Activated CD8-positive, alpha-beta T cell treated with anti-CD3 and anti-CD28 coated beads for 36 hours (primary cell): ENCODE measurements at regions not wholly inside any gene's neighbourhood (a gene's known extent, or its start where the extent isn't known, plus 50 kb on each side); places are given as distances from the start of the nearest gene placed in this dataset.

Experiments
- ATAC-seq: fragments of 200-7000 bp; cut with Tn5 transposase; one replicate; pipeline ENCODE4 v1.10.0; 2021; ENCODE audit warnings: mild to moderate bottlenecking, moderate library complexity
- CTCF ChIA-PET: fragments of 350-600 bp; sonication (Branson Sonifier 250); formaldehyde crosslinking; loops from one replicate; lab custom pipeline; 2021; ENCODE audit warnings: antibody characterized with exemption; lab: Charles Lee
- POLR2A ChIA-PET: fragments of 350-600 bp; sonication (Branson Sonifier 250); formaldehyde crosslinking; loops from one replicate; lab custom pipeline; 2021; ENCODE audit warnings: antibody characterized with exemption; lab: Charles Lee
- DNase-seq: peaks from one replicate; pipeline ENCODE4 v3.0.0-alpha.2; 2020
- H3K27ac Mint-ChIP-seq: one replicate; pipeline ENCODE4 v1.8.0; 2021; ENCODE audit warnings: mild to moderate bottlenecking, mixed read lengths
- H3K27me3 Mint-ChIP-seq: one replicate; pipeline ENCODE4 v1.8.0; 2021; ENCODE audit warnings: mixed read lengths
- H3K36me3 Mint-ChIP-seq: one replicate; pipeline ENCODE4 v1.8.0; 2021; ENCODE audit warnings: low read depth, mixed read lengths
- H3K4me1 Mint-ChIP-seq: one replicate; pipeline ENCODE4 v1.8.0; 2021; ENCODE audit warnings: low read depth, mixed read lengths
- H3K4me3 Mint-ChIP-seq: one replicate; pipeline ENCODE4 v1.8.0; 2021; ENCODE audit warnings: mild to moderate bottlenecking, moderate library complexity, mixed read lengths
- H3K9me3 Mint-ChIP-seq: one replicate; pipeline ENCODE4 v1.8.0; 2021; ENCODE audit warnings: mixed read lengths
- intact Hi-C: fragments of 100-400 bp; cut with micrococcal nuclease; formaldehyde crosslinking; loops from one replicate; pipeline ENCODE4 v1.10.0; 2022
- TF ChIP-seq, protein P1 (sequence below): fragments of 200-600 bp; IDR thresholded peaks from one replicate; pipeline ENCODE4 v1.8.0; 2022; ENCODE audit warnings: antibody characterized with exemption, mild to moderate bottlenecking

DNA sequence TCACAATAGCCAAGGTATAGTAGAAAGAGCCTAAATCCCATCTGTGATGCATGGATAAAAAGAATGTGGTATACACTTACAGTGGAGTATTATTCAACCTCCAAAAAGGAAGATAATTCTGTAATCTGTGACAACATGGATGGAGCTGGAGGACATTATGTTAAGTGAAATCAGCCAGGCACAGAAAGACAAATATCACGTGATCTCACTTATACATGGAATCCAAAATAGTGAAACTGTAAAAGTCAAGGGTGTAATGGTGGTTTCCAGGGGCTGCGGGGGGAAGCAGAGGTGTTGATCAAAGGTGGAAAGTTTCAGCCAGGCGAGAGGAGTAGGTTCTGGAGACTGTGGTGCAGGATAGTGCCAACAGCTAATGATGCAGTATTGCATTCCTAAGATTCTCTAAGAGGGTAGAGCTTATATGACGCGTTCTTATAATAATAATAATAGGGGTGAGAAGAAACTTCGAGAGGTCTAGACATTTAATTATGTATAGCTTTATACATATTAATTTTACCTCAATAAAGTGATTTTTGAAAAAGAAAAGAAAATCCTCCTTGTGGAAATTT lies 246.1 kb downstream of the FOXA2 start:
- no peaks in the 10 kb centered on the region for H3K36me3 Mint-ChIP-seq
- ChIA-PET POLR2A (no interaction called here), CTCF (interaction anchor here (1.0 to 3.7 kb wide), 9 partner anchors 10 to 1002 kb away, joined by 3 to 40 read pairs (median 9); no protein-coding TSS in a partner anchor)
- DNase-seq (no peak), ATAC-seq (no peak)
- no peak overlapping the region for H3K27ac Mint-ChIP-seq
- no peaks in the 10 kb centered on the region for H3K9me3 Mint-ChIP-seq
- no peak overlapping the region for H3K4me3 Mint-ChIP-seq
- TF ChIP-seq, protein P1, sequence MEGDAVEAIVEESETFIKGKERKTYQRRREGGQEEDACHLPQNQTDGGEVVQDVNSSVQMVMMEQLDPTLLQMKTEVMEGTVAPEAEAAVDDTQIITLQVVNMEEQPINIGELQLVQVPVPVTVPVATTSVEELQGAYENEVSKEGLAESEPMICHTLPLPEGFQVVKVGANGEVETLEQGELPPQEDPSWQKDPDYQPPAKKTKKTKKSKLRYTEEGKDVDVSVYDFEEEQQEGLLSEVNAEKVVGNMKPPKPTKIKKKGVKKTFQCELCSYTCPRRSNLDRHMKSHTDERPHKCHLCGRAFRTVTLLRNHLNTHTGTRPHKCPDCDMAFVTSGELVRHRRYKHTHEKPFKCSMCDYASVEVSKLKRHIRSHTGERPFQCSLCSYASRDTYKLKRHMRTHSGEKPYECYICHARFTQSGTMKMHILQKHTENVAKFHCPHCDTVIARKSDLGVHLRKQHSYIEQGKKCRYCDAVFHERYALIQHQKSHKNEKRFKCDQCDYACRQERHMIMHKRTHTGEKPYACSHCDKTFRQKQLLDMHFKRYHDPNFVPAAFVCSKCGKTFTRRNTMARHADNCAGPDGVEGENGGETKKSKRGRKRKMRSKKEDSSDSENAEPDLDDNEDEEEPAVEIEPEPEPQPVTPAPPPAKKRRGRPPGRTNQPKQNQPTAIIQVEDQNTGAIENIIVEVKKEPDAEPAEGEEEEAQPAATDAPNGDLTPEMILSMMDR: no peak
- H3K4me1 Mint-ChIP-seq: no peaks in the 10 kb centered on the region
- peaks cover 6% of the 10 kb centered on the region for H3K27me3 Mint-ChIP-seq
- intact Hi-C loops: loop anchor here (5.0 kb wide), 1 partner anchor 344 kb away; no protein-coding TSS in a partner anchor

DNA sequence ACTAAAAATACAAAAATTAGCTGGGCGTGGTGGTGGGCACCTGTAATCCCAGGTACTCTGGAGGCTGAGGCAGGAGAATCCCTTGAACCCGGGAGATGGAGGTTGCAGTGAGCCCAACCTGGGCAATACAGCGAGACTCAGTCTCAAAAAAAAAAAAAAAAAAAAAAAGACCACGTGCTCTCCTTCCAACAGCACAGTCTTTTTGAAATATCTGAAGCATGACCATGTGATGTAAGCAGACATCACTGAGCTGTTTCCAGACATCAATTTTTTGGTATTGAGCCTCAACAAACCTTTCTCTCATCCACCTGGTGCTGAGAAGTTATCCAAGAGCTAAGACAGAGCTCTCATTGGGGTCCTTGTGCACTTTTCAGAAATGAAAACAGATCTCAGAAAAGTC lies 249.2 kb downstream of the FOXA2 start:
- POLR2A ChIA-PET: interaction anchor here (0.6 kb wide), 1 partner anchor 591 kb away, joined by 3 read pairs; no protein-coding TSS in a partner anchor
- TF ChIP-seq, protein P1: no peak
- no peaks in the 10 kb centered on the region for H3K4me1 Mint-ChIP-seq
- CTCF ChIA-PET: interaction anchor here (1.0 to 2.3 kb wide), 4 partner anchors 46 to 349 kb away, joined by 3 to 7 read pairs (median 4); no protein-coding TSS in a partner anchor
- no peak overlapping the region for H3K27ac Mint-ChIP-seq
- ATAC-seq: no peak
- no peaks in the 10 kb centered on the region for H3K9me3 Mint-ChIP-seq
- no peak overlapping the region for H3K4me3 Mint-ChIP-seq
- H3K36me3 Mint-ChIP-seq: no peaks in the 10 kb centered on the region
- intact Hi-C loops: loop anchor here (5.0 kb wide), 1 partner anchor 347 kb away; no protein-coding TSS in a partner anchor
- no peak for DNase-seq
- H3K27me3 Mint-ChIP-seq: peaks cover 6% of the 10 kb centered on the region

DNA sequence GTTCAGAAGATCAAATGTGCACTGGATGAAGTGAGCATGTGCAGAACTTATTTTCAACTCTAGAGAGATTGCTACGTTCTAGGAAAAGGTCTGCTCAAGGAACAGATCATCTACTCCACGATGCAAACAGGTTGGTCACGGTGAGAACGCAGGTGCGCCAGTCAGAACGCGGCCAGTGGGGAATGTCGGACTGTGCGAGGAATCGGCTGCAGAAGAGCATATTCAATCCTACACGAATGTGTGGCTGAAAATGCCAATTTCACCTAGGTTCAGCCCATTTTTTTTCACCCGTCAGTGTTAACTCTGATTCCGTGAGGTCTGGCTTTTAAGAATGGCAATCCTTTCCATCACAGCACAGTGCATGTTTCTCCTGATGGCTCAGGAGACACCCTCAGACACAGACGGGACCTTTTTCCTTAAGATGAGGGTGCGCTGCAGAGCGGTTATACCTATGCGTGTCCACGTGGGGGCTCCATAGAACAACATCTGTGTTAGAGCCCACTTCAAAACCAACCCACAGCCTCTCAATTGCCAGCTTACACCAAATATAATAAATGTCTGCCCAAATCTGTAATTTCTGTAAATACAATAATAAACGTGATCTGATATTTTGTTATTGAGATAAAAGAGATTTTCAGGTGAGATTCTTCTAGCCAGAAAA lies 250.4 kb downstream of the FOXA2 start:
- no peak overlapping the region for H3K27ac Mint-ChIP-seq
- H3K4me1 Mint-ChIP-seq: no peaks in the 10 kb centered on the region
- no peak overlapping the region for H3K4me3 Mint-ChIP-seq
- peak; percentile 51 for DNase-seq
- no peaks in the 10 kb centered on the region for H3K36me3 Mint-ChIP-seq
- no peaks in the 10 kb centered on the region for H3K9me3 Mint-ChIP-seq
- POLR2A ChIA-PET: no interaction called here
- CTCF ChIA-PET: interaction anchor here (0.9 to 2.3 kb wide), 6 partner anchors 47 to 350 kb away, joined by 3 to 7 read pairs (median 4); no protein-coding TSS in a partner anchor
- intact Hi-C loops: no loop called here
- ATAC-seq: peak; percentile 74
- H3K27me3 Mint-ChIP-seq: peaks cover 5% of the 10 kb centered on the region
- TF ChIP-seq, protein P1: peak; percentile 77

DNA sequence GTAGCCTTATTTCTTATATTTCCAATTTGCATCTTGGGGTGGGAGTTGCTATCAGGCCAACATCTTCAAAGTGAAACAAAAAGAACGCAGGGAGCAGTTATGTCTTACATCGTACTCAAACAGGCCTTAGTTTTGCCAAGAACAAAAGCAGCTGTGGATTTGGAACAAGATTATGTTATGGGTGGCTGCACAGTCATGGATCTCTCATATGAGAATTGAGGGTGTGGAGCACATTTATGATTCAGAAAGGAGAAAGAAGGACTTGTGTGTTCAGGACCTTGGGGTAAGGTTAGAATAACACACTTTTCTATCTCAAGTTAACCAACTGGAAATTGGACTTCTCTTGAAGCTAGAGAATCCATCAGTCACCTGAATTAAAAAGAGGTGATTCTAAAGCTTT lies 259.9 kb downstream of the FOXA2 start:
- H3K9me3 Mint-ChIP-seq: peaks cover 2% of the 10 kb centered on the region
- ChIA-PET POLR2A (no interaction called here), CTCF (no interaction called here)
- H3K36me3 Mint-ChIP-seq: no peaks in the 10 kb centered on the region
- TF ChIP-seq, protein P1: no peak
- H3K4me3 Mint-ChIP-seq: no peak overlapping the region
- H3K27ac Mint-ChIP-seq: no peak overlapping the region
- DNase-seq: no peak
- no peaks in the 10 kb centered on the region for H3K4me1 Mint-ChIP-seq
- intact Hi-C loops: no loop called here
- no peak for ATAC-seq
- no peaks in the 10 kb centered on the region for H3K27me3 Mint-ChIP-seq

DNA sequence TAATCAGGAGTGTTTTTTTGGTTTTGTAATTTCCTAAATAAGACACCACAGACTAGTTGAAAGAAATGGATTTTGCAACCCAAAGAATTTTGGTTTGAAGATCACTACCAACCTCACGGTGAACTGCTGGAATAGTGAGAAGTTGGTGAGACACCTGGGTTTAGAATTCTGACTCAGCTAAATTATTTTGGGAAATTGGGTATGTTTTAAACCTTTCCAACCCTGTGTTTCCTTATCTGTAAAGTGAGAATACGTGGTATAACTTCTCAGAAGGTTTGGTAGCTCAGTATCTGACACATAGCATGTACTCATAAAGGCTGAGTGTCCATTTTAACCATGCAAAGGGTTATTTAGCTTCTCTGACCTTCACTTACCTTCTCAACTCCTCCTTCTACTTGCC lies 261.9 kb downstream of the FOXA2 start:
- Mint-ChIP-seq H3K27ac (no peak overlapping the region), H3K9me3 (no peaks in the 10 kb centered on the region), H3K4me1 (no peaks in the 10 kb centered on the region), H3K27me3 (peaks cover 3% of the 10 kb centered on the region), H3K36me3 (no peaks in the 10 kb centered on the region), H3K4me3 (no peak overlapping the region)
- TF ChIP-seq, protein P1: no peak
- no peak for ATAC-seq
- ChIA-PET POLR2A (no interaction called here), CTCF (no interaction called here)
- intact Hi-C loops: no loop called here
- DNase-seq: no peak
